Activated naive CD4-positive, alpha-beta T cell treated with anti-CD3 and anti-CD28 coated beads, Interleukin-2, amount 50 U/mL, for 16 hours (primary cell): ENCODE measurements at regions not wholly inside any gene's neighbourhood (a gene's known extent, or its start where the extent isn't known, plus 50 kb on each side); places are given as distances from the start of the nearest gene placed in this dataset.
"Not testable (repeated sequence)": the region's sequence is repeated elsewhere in the genome, so short reads cannot be mapped to it uniquely, and the experiment has no call there.

Experiments
- DNase-seq: peaks from one replicate; pipeline ENCODE4 v3.0.0-alpha.2; 2020

- DNase-seq: no peak
Measured at GRCh38 chr7:68119411-68119810, 1122.8 kb downstream of the TYW1 start.

DNA sequence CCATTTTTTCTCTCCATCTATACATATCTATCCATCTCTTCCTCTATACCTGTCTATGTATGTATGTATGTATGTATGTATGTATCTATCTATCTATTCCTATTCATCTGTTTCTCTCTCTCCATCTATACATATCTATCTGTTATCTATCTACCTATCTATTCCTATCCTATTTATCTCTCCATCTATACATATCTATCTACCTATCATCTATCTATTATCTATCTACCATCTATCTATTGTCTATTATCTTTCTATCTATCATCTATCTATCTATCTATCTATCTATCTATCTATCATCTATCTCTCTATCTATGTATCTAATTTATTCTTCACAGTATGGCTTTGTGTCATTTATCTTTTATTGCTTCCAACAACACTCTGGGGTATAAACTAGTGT, 1124.4 kb downstream of the TYW1 start:
- DNase-seq: no peak

DNA sequence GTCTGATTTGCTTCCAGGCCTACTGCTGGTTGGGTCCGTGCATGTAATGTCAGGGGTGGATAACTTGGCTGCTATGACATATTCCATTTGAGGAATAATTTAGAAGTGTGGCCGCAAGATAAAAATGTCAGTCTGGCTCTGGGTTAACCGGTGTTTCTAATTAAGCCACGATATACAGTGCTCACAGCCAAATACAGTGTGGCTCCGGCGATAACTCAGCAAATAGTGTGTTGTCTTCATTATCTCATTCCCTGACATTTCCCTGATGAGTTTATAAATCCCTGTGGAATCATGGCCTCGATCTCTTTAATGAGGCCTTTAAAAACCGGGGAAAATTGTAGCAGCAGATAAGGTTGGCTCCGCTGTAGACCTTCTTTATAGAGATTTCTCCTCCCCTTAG, 1125.0 kb downstream of the TYW1 start:
- DNase-seq: no peak

- DNase-seq: no peak
Measured at GRCh38 chr7:68122801-68123200, 1126.2 kb downstream of the TYW1 start.

GRCh38 chr7:68125168-68125567, 1128.5 kb downstream of the TYW1 start:
- no peak for DNase-seq

- DNase-seq: no peak
Measured at GRCh38 chr7:68133045-68133444, 1136.4 kb downstream of the TYW1 start.

DNA sequence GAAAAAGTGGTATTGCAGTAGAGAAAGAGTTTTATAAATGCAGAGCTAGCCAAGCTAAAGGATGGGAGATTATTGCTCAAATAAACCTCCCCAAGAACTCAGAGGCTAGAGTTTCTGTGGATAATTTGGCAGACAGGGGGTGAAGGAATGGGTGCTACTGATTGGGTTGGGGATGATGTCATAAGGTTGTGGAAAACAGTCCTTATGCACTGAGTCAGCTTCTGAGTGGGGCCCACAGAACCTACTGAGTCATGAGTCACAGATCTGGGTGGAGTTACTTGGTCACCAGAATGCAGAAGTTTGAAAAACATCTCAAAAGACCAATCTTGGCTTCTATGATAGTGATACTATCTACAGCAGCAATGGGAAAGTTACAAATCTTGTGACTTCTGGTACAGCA, 1146.7 kb downstream of the TYW1 start:
- DNase-seq: no peak

DNA sequence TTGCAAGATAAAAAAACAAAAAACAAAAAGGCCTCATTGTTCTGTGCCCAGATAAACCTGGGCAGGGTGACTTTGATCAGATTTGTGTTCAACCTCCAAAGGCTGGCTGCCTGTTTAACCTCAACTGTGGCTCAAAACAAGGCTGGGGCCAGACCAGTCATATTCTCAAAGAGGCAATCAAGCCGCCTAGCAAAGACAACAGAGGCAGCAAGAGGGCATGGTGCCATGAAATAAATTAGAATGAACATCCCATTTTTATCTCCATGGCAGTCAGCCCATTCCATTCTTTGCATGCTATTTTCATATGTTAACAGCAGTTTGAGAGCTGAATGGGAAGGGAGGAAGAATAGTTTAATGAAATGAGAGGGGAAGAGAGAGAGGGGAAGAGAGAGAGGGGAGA, 1150.3 kb downstream of the TYW1 start:
- DNase-seq: no peak

- DNase-seq: no peak
Measured at GRCh38 chr7:68147614-68148238, 1151.1 kb downstream of the TYW1 start.

DNA sequence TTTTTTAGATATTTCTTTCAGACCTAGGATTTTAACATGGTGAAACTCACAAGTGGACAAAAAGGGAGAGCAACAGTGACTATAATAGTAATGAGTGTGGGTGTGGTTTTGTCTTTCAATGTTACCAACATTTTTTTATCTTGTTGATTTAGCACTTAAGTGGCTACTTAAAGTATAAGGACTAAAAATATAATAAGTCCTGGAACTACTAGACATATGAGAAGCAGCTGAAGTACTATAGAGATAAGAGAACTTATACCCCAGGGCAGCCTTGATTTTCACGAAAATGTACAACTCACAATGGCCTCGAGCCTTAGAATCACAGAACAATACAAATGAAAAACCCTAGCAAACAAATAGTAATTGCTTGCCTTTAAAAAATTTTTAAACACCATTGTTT, 1151.8 kb downstream of the TYW1 start:
- no peak for DNase-seq

DNA sequence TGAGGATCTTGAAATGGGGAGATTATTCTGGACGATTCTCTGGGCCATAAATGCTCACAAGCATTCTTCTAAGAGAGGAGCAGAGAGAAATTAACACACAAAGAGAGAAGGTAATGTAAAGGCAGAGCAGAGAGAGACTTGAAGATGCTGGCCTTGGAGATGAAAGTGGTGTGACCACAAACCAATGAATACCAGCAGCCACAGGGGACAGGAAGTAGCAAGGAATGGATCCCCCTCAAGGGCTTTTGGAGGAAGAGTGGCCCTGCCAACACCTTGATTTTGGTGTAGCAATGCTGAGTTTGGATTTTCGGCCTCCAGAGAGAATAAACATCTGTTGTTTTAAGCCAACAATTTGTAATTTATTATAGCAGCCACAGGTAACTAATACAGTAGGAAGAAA, 1155.6 kb downstream of the TYW1 start:
- DNase-seq: no peak

DNA sequence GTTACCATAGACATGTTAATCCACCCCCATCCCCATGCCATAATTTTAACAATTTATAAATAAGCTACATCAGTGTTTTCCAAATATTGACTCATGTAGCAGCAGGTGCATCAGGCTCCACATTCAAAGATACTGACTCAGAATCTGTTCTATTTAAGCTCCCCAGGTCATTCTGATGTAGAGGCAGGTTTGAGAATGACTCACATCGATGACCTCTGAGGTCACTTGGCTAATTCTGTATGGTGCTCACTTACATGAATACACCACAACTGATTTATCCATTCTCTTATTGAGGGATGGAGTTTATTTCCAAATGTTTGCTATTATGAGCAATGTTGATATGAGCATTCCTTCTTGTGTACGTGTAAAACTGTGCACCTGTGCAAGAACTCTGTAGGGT, 1159.0 kb downstream of the TYW1 start:
- no peak for DNase-seq

GRCh38 chr7:68158686-68159295, 1162.2 kb downstream of the TYW1 start:
- DNase-seq: no peak

DNA sequence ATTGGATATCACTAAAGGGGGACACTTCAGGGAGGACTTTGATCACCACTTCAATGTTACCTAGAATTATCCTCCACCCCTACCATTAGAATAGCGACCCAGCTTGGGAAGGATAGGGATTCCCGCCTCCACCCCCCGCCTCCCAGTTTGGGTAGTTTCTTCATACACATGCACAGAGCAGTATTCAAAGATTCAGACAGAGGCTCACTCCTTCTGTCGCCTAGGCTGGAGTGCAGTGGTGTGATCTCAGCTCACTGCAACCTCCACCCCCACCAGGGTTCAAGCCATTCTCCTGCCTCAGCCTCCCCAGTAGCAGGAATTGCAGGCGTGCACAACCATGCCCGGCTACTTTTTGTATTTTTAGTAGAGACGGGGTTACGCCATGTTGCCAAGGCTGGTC, 1166.1 kb downstream of the TYW1 start:
- no peak for DNase-seq

- DNase-seq: no peak
Measured at GRCh38 chr7:68166525-68166924, 1169.9 kb downstream of the TYW1 start.

- DNase-seq: no peak
Measured at GRCh38 chr7:68173513-68173912, 1176.9 kb downstream of the TYW1 start.

DNA sequence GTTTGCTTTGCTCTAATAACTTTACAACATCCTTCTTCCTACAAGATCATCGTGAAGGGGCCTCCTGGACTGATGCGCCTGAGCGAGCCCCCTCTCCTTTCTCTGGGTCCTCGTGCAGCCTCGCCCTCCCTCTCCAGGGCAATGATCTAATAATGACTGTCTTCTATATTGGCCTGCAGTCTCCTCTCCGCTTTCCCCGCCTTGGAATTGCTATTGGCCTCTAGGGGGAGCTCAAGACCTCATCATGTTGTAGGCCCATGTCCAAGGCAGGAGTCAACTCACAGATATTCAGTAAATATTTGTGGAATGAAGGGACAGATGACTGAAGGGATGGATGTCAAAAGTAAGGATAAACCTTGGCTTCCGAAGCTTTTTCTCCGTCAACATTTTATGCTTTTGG, 1180.3 kb downstream of the TYW1 start:
- DNase-seq: no peak

- no peak for DNase-seq
Measured at GRCh38 chr7:68180761-68181160, 1184.1 kb downstream of the TYW1 start.

DNA sequence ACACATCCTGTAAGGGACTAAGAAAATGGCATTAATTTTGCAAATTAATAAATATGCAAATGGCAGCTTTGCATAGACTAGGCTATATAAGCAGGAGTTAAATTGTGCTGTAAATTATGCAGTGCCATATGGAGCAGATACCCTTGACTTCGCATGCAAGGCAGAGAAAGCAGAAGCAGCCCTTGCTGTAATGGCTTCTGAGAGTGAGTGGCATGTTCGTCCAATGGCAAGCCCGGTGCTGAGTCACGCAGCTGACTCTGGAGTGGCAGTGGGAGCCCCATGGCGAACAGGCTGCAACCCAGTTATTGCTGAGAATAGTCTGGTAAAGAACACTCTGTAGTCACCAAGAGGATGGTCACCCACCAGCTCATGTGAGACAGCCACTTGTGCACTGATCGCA, 1186.5 kb downstream of the TYW1 start:
- DNase-seq: no peak

- no peak for DNase-seq
Measured at GRCh38 chr7:68185631-68186456, 1189.2 kb downstream of the TYW1 start.

DNA sequence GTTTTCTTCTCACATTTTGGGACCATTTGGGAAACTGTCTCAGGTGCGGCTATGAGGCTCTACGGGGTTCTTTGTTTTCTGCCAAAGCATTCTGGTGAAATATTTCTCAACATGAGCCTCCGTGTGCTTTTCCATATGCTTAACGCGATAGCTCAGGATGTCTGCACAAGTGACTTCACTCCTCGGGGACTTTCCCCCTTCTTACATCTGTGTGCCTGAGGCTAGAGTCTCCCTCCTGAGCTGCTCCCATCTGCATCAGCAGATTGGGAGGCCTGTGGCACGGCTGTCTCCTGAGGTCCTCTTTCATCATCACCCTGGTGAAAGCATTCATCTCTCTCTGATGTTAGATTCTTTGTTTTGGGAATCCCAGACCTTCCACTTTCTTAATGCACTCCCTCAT, 1190.9 kb downstream of the TYW1 start:
- no peak for DNase-seq

GRCh38 chr7:68192941-68193340, 1196.3 kb downstream of the TYW1 start:
- DNase-seq: no peak

DNA sequence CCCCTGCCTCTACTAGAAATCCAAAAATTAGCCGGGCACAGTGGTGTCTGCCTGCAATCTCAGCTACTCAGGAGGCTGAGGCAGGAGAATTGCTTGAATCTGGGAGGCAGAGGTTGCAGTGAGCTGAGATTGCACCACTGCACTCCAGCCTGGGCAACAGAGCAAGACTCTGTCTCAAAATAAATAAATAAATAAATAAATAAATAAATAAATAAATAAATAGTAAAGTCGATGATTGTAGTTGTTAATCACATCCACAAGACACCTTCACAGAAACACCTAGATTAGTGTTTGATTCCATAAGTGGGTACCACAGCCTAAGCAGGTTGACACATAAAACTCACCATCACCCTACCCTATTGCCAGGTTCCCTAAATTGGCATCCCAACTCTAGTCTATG, 1199.0 kb downstream of the TYW1 start:
- DNase-seq: not testable (repeated sequence)

- DNase-seq: no peak
Measured at GRCh38 chr7:68200051-68200670, 1203.5 kb downstream of the TYW1 start.
